NK-92 treated with Interleukin-12 subunit alpha and Interleukin-12 subunit beta, amount 100 ng/mL, for 24 hours (cell line): ENCODE measurements at regions not wholly inside any gene's neighbourhood (a gene's known extent, or its start where the extent isn't known, plus 50 kb on each side); places are given as distances from the start of the nearest gene placed in this dataset.
"Not testable (repeated sequence)": the region's sequence is repeated elsewhere in the genome, so short reads cannot be mapped to it uniquely, and the experiment has no call there.

Experiments
- DNase-seq: peaks from one replicate; lab custom pipeline; 2025; lab: John Stamatoyannopoulos, UW

GRCh38 chr9:117938896-117939295 is 234.7 kb downstream of the TLR4 start:
- DNase-seq = no peak

DNA sequence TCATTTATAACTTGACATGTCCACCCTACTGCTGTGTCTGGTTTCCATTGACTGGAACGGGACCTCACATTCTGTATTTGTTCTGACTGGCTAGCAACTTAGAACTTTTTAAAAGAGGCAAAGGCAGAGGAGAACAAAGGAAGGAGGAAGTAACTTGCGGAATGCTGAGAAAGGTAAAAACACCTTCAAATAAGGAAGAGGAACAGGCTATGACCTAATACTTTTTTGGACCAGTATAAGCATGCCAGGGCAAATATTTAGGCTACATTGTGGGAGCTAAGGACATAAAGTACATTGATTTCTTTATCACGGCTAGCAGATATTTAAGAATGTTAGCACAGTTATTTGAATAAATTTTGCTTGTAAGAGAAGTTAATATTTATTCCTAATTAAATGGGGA is 240.5 kb downstream of the TLR4 start:
- not testable (repeated sequence) for DNase-seq

- DNase-seq = no peak
Observed at GRCh38 chr9:117945286-117945685, 241.1 kb downstream of the TLR4 start.

DNA sequence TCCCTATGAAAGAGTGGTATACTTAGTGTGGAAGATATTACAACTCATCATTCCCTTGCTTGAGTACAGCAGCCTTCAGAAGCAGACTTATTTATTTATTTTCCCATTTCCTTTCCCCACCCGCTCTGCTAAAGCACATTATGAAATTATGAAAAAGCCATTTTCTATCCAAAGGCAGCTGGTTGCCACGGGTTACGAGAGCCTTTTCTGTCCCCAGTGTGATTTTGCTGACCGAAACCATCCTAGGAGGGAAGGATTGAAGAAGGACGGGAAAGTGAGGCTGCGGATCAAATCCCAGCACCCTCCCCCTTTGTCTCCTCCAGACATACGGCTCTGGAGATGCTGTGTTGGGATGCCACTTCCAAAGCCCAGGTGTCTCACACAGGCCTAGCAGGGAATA is 246.9 kb downstream of the TLR4 start:
- no peak for DNase-seq

DNA sequence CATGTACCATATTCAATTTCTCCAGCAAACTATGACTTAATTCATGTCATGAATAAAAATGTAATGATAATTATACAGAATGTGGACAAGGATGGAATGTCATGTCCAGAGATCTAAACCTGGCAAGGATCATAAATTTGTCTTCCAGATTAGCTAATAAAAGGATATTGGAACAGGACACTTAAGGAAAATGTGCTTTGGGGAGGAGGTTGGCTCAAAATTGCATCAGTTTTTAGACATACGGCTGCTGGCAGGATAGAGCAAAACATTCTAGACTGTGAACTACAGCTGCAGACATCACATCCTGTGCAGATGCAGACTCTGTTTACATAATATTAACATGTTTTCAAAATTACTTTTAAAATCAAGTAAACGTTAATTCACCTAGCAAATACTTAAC is 248.4 kb downstream of the TLR4 start:
- DNase-seq = no peak

- DNase-seq = no peak
Observed at GRCh38 chr9:117957267-117957666, 253.1 kb downstream of the TLR4 start.

GRCh38 chr9:117958726-117959125 is 254.5 kb downstream of the TLR4 start:
- DNase-seq = no peak

DNA sequence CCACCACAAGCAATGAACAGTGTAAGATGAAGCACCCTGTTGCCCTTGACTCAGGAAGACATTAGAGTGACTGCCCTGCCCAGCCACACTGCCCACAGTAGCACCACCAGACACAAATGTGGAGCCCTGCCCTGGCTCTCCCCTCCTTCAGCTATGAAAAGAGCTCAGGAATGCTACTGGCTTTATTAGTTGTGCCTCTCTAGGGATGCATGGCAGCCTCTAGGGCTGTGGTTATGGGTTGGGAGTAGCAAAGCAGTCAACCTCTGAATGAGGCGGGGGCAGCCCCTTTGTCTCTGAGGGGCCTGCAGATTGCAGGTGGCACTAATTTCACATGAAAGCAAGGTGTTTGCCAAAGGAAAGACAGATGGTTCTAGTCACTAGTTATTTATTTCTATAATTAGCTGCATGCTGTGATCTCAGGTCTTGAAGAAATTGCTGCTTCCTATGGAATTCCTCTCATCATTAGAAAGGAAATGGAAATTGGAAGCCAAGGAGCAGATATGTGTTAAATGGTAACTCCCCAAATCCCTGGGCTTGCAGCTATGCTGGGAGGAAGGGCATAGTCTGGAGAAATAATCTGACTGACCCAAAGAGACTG is 259.4 kb downstream of the TLR4 start:
- DNase-seq = no peak

GRCh38 chr9:117970276-117971050 is 266.3 kb downstream of the TLR4 start:
- no peak for DNase-seq

DNA sequence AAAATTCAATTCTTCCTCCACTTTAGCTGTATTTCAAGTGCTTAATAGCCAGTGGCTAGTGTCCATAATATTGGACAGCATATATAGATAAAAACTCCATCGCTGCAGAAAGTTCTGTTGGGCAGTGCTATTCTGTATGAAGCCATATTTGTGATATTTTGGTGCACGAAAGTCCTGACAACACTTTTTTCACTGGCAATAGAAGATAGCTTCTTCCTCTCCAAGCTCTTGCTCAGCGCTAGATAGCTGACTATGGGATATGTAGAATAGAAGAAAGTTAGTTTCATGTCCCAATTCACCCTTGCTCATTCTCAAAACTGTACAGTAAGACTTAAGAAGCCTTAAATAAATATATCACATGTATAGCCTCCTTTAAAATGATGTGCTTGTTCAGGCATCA is 269.9 kb downstream of the TLR4 start:
- no peak for DNase-seq

- DNase-seq = no peak
Observed at GRCh38 chr9:117979914-117980313, 275.7 kb downstream of the TLR4 start.

GRCh38 chr9:117987945-117988344 is 283.7 kb downstream of the TLR4 start:
- DNase-seq = no peak

- DNase-seq = no peak
Observed at GRCh38 chr9:117992006-117992405, 287.8 kb downstream of the TLR4 start.

GRCh38 chr9:118000581-118000980 is 296.4 kb downstream of the TLR4 start:
- no peak for DNase-seq

DNA sequence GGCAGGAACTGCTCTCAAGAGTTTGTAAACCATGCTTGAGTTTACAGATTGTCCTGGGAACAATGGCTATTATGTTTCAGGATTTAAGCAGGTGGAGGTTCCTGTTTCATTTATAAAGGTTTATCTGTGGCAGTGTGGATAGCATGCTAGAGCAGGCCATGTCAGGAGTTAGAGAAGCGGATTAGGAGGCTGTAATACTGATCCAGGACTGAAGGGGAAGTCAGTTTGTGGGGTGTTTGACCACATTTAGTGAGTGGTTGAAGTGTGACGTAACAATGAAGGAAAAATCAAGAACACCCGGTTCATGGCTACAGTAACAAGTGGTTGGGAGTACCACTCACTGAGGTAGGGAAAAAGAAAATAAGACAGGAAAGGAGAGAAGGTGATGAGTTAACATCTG is 299.0 kb downstream of the TLR4 start:
- no peak for DNase-seq

DNA sequence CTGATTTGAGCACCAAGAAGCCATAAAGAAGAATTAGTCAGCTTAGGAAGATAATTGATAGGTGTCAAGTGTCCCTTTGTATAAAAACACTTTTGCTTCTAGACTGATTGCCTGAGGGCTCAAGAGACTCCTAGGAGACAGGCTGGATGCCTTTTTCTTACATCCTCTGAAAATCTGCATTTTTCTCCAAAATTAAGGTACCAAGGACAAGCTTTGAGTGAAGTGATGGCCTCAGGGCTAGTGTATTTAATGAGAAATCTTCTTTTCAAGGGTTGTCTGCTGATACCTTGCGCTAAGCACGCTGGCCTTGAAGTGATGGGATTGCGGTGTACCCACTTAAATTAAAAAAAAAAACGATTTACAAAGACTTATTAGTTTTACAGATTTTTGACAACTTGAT is 304.0 kb downstream of the TLR4 start:
- no peak for DNase-seq

- no peak for DNase-seq
Observed at GRCh38 chr9:118009614-118010013, 305.4 kb downstream of the TLR4 start.

DNA sequence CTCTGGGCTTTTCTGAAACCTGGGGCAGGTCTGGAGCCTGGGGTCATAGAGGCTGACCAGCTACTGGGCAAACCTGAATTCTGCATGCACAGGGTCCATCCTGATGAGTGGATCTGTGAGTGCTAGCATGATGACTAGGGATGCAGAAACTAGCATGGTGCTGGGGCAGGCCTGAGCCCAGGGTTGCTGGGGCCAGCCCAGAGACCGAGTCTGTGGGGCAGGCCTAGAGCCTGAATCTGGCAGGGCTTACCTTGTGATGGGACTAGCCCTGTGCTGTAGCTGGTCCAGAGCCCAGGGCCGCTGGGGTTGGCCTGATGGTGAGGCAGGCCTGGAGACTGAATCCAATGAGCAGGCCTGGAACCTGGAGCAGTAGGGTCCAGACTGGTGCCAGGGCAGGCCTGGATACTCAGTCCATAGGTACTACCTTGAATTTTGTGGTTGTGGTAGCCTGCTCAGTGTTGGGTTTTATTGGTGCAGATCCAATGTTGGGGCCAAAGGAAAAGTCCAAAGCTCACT is 313.5 kb downstream of the TLR4 start:
- DNase-seq = no peak

- DNase-seq = no peak
Observed at GRCh38 chr9:118023644-118024043, 319.4 kb downstream of the TLR4 start.

GRCh38 chr9:118028225-118028624 is 324.0 kb downstream of the TLR4 start:
- DNase-seq = no peak

DNA sequence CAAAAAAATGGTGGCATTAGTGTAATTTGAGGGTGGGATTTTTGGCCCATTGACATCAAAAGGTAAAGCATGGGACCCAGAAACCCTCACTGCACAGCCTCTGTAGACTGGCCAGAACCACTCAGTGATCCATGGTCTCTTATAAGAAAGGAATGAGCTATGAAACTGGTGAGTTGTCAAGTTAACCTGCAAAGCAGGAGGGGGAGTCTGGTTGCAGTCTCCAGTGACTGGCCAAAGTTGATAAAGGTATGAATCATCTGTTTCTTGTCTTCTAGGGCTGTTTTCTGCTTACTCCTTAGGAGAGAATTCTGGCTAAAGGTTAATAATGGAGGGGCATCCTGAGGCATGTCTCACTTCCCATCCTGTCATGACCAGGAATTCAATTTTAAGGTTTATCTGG is 325.2 kb downstream of the TLR4 start:
- no peak for DNase-seq

DNA sequence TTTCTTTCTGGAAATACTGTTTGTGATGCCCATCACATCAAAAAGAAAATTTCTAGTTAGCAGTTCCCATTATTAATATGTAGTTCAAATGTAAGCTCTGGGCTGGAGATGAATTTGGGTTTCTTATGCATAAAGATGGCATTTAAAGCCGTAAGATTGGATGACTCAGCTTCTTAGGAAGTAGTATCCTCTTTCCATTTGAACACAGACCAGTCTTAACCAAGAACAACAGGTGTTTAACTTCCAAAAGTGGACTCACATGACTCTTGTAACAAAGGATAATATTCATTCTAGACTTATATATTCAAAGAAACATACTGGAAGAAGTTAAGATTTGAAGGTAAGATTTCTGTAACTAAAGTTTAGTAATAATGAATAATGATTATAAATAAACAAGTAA is 330.5 kb downstream of the TLR4 start:
- DNase-seq = no peak

- no peak for DNase-seq
Observed at GRCh38 chr9:118038713-118039112, 334.5 kb downstream of the TLR4 start.

DNA sequence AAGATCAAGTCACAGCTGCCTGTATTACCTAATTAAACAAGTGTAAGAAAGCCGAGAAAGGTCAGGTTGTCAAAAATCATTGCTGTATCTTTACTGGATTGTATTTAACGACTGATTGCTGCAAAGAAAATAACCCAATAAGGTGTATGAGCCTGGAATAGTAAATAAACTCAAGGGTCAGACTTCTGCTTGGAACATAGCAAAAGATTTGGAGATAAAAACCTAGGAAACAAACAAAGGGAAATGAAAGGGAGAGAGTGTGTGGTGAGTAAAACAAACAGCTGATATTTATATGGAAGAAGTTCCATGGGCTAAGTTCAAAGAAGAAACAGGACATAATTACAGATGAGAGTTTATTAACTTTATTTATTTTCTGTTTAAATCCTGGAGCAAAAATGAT is 354.0 kb downstream of the TLR4 start:
- no peak for DNase-seq
